ENCODE measurements at regions not wholly inside any gene's neighbourhood (a gene's known extent, or its start where the extent isn't known, plus 50 kb on each side); places are given as distances from the start of the nearest gene placed in this dataset.

DNA sequence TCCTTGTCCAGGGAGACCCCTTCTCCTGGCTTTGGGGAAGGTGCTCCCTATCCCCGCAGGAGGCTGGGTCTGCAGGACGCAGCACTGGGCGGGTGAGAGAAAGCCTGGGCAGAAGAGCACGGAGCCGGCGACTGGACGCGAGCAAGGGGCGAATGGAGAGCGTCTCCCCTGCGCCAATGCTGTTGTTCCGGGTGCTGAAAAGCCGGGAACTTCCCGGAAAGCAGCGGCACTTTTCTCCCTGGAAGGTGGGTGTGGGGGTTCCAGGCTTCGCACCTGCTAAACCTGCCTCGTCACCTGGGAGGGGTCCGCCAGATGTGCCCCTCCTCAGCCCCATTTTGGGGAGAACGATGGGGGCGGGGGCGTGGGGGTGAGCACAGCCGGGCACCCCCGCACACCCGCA is 417.1 kb upstream of the TMTC1 start:
- Histone ChIP-seq H3K9me3 (no peaks in the 10 kb centered on the region), H3K27ac (no peak overlapping the region), H3K4me1 (peaks cover 0 to 3% of the 10 kb centered on the region in 2 donors), H3K36me3 (no peaks in the 10 kb centered on the region), H3K27me3 (no peaks in the 10 kb centered on the region), H3K4me3 (peak overlapping the region; percentile 45 to 67)
- intact Hi-C loops (cut with DNase I): loop anchor here (5.0 kb wide), 1 partner anchor 649 kb away; no protein-coding TSS in a partner anchor
- TF ChIP-seq, protein P1, sequence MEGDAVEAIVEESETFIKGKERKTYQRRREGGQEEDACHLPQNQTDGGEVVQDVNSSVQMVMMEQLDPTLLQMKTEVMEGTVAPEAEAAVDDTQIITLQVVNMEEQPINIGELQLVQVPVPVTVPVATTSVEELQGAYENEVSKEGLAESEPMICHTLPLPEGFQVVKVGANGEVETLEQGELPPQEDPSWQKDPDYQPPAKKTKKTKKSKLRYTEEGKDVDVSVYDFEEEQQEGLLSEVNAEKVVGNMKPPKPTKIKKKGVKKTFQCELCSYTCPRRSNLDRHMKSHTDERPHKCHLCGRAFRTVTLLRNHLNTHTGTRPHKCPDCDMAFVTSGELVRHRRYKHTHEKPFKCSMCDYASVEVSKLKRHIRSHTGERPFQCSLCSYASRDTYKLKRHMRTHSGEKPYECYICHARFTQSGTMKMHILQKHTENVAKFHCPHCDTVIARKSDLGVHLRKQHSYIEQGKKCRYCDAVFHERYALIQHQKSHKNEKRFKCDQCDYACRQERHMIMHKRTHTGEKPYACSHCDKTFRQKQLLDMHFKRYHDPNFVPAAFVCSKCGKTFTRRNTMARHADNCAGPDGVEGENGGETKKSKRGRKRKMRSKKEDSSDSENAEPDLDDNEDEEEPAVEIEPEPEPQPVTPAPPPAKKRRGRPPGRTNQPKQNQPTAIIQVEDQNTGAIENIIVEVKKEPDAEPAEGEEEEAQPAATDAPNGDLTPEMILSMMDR (IDR thresholded peaks at IDR 0.05): no peak
- no peak for DNase-seq (ENCODE audit: low spot score in 2 of 2)

DNA sequence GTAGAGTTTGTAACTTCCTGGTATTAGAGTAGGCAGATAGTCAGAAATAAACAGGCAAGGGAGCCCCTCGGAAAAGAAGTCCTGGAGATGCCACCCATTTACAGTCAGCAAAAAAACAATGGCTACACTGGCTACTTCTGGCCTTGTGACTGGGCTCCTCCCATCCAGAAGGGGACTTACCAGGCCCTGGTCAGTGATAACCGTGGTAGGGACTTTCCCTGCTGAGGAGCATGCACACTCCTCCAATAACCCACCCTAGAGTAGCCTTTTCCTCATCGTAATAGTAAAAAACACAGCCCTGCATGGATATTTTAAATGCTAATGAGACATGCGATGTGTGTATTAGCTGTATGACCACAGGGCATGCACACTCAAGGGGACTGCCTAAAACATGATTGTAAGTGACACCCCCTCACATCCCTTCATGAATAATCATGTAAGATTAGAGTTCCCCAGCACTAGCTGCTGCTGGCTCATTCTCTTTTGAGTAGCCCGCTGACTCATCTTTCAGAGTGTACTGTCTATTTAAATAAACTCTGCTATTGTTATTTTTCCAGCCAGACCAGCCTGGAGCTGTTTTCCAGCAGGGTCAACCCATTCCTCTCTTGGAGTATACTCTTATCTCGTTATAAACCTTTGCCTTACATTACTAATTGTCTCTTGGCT is 413.8 kb upstream of the TMTC1 start:
- H3K4me1 ChIP-seq: peaks cover 0 to 3% of the 10 kb centered on the region in 2 donors
- DNase-seq (ENCODE audit: low spot score in 2 of 2): no peak
- H3K9me3 ChIP-seq: no peaks in the 10 kb centered on the region
- TF ChIP-seq, protein P1 (IDR thresholded peaks at IDR 0.05): no peak
- no peak overlapping the region for H3K27ac ChIP-seq
- H3K27me3 ChIP-seq: no peaks in the 10 kb centered on the region
- H3K4me3 ChIP-seq: no peak overlapping the region
- H3K36me3 ChIP-seq: no peaks in the 10 kb centered on the region
- intact Hi-C loops (cut with DNase I): no loop called here

DNA sequence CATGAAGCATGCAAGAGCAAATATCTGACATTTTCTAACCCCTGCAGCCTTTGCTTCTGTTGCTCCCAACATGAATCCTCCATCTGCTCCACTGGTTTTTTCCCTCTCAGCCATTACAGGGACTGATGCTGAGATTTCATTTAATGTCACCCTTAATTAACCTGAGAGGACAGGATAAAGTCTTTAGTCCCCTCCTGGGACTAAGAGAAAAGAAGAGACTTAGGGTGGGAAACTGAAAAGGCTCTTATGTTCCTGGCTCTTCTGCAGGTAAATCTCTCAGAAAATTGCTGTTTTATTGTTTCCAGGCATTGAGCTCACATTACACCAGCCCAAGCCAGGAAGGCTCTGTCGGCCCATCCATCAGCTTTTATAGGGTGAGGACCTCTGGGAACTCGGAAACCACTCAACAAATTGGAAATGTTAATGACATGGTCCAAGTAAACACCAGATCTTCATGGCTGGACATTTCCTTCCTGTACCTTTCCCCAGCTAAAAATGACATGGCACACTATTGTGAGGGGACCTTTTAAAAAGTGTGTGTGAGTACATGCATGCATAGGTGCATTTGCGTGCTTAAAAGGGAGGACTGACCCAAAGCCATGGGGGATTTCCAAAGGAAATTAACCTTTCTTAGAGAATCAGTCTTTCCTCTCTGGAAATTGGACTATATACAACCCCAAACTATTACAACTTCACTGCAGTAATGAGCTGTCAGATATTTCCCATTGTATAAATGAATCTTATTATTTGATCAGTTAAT is 408.1 kb upstream of the TMTC1 start:
- intact Hi-C loops (cut with DNase I): no loop called here
- Histone ChIP-seq H3K27me3 (no peaks in the 10 kb centered on the region), H3K27ac (no peak overlapping the region), H3K9me3 (no peaks in the 10 kb centered on the region), H3K36me3 (no peaks in the 10 kb centered on the region), H3K4me3 (no peak overlapping the region), H3K4me1 (no peaks in the 10 kb centered on the region)
- TF ChIP-seq, protein P1 (IDR thresholded peaks at IDR 0.05): no peak
- no peak for DNase-seq (ENCODE audit: low spot score in 2 of 2)

DNA sequence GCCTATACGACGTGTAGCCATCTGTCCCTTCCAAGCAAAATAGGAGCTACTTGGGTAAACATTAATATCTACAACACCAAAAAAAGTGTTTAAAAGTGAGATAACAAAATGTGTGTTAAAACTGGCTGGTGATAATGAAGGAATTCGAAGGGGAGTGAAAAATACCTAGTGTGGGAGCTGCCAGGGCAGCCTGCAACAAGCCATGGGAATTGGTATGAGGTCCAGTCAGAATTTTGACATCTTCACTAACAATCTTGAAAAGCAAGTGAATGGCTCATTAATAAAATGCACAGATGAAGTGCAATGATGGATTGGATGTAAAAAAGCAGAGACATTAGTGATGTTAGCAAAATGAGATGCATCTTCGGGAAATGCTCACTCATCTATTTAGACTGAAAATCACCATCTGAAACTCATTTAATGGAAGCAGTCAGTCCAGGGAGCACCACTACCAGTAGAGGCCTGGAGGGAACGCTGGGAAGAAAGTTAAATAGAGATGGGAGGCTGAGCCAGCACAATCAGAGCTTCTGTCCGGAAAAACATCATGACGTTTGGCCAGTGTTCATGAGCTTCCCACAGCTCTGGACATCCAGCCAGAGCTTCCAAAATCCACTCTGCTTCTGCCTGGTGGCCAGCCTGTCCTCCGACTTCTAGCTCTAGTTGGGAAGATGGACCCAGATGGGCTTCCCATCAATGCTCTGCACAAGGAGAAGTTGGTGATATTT is 405.0 kb upstream of the TMTC1 start:
- intact Hi-C loops (cut with DNase I): no loop called here
- no peak overlapping the region for H3K4me3 ChIP-seq
- H3K27ac ChIP-seq: no peak overlapping the region
- no peaks in the 10 kb centered on the region for H3K9me3 ChIP-seq
- no peaks in the 10 kb centered on the region for H3K4me1 ChIP-seq
- H3K36me3 ChIP-seq: no peaks in the 10 kb centered on the region
- TF ChIP-seq, protein P1 (IDR thresholded peaks at IDR 0.05): no peak
- DNase-seq (ENCODE audit: low spot score in 2 of 2): no peak
- no peaks in the 10 kb centered on the region for H3K27me3 ChIP-seq

DNA sequence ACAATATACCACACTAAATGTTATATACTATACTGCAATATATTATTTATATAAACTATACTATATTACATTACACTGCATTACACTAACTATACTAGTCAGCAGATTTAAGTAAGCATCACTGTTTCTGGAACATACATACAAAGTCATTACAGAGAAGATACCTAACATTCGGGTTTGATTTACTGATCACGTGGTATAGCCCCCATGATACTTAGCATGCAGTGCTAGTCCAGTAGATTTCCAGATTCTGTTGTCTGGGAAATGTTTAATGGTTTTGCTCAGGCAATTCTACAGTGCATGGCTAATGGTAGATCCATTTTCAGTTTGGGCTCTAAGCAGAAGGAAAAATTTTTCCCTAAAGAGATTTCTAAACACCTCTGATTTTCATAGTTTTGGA is 403.7 kb upstream of the TMTC1 start:
- intact Hi-C loops (cut with DNase I): no loop called here
- Histone ChIP-seq H3K36me3 (no peaks in the 10 kb centered on the region), H3K9me3 (no peaks in the 10 kb centered on the region), H3K27ac (no peak overlapping the region), H3K4me3 (no peak overlapping the region), H3K4me1 (no peaks in the 10 kb centered on the region), H3K27me3 (no peaks in the 10 kb centered on the region)
- TF ChIP-seq, protein P1 (IDR thresholded peaks at IDR 0.05): no peak
- DNase-seq (ENCODE audit: low spot score in 2 of 2): no peak

Measured in ascending aorta (tissue), 2 donors.